Anterior cingulate cortex (tissue), 58 donors: ENCODE measurements at regions not wholly inside any gene's neighbourhood (a gene's known extent, or its start where the extent isn't known, plus 50 kb on each side); places are given as distances from the start of the nearest gene placed in this dataset.

Experiments
- DNase-seq, 58 donors: peaks; one replicate each; lab custom pipeline; 2025; lab: John Stamatoyannopoulos, UW

- peak in 39 of 58 donors; percentile 2 to 62 (median 22) for DNase-seq
Observed at GRCh38 chr17:70621566-70621965, 452.2 kb downstream of the KCNJ2 start.

DNA sequence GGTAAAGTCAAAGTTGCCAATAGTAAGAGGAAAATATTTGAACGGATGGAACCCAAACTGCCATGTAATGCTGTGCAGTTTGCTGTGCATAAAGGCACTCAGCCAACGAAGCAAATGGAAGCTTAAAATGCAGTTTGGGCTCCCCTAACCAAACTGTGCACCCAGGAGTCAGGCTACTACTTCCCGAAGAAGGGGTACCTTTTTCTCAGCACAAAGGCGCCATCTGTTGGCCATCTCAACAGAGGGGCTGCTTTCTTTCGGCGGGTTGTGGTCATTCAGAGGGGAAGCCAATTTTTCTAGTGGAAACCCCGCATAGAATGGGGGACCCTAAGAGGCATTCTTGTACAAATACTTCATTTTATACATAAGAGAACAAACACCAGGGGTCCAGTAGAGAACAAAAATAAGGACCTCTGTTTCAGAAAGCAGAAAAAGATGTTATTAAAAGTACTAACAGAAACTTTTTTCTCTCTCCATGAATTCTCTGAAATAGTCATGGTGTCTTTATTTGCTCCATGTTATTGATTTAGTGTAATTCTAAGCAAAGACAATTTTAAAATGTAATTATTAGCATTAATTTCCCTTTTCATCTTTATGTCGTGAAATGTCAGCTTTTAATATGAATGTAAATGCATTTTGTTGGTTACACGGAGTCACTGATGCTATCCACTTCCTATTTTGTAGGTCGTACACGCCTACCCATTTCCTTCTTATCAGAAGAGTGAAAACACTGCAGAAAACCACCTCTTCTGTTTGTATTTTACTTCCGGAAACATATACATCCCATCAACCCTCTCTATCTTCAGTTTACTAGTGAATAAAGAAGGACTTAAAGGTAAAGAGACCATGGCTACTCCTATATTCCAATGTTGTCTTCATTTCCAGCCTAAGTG is 453.3 kb downstream of the KCNJ2 start:
- DNase-seq: peak in 52 of 58 donors; percentile 4 to 80 (median 46)

GRCh38 chr17:70624211-70624610 is 454.9 kb downstream of the KCNJ2 start:
- DNase-seq: no peak

DNA sequence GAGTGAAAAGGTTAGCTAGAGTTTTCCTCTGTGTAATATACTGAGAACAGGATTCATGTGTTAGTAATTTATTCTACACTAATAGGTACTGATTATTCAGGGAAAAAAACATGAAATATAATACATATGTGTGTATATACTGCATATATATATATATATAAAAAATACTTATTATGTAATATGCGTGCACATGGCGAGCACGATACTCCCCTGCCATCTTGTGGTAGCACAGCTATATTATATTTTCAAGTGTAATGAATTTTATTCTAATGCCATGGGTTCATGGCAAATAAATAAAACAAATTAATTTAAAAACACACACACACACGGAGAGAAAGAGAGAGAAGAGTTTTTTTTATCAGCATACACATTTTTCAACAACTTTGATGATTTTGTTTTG is 460.6 kb downstream of the KCNJ2 start:
- DNase-seq: peak in 3 of 58 donors; percentile 9 to 12 (median 10)

- peak in 5 of 58 donors; percentile 8 to 36 (median 15) for DNase-seq
Observed at GRCh38 chr17:70636517-70637133, 467.3 kb downstream of the KCNJ2 start.

DNA sequence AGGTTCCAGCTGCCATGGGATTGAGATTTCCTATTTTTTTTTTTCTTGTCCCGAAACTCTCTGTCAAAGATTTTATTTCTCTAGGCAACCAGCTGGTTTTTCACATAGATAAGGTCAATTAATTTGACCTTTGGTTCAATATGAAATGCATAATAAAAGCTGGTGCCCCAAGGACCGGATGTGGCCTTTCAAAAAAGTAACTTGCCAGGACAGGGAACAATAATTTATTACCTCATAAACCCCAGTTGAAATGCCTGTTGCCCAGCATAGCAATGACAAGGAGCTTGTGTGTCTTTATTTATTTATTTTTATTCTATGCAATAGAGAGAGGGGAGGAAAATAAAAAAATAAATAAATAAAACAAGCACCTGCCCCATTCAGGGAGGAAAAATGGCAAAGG is 472.7 kb downstream of the KCNJ2 start:
- no peak for DNase-seq

DNA sequence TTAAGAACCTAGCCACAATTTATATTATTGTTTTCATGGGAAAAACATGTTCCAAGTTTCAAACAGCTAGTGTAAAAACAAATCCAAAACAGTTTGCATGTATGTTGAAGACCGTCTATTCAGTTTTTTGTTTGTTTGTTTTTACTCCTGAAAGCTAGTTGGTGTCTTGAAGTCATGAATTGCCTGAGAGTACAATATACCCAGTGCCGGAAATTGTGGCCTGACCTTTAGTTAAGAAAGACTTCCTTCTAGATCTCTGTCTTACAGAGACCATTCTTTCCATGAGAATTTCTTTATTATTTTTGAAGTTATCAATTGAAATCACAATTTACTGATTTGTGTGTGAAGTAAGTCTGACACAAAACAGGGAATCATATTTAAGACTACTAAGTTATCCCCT is 474.8 kb downstream of the KCNJ2 start:
- DNase-seq: no peak

- DNase-seq: no peak
Observed at GRCh38 chr17:70646673-70647072, 477.3 kb downstream of the KCNJ2 start.

- no peak for DNase-seq
Observed at GRCh38 chr17:70648166-70648565, 478.8 kb downstream of the KCNJ2 start.

DNA sequence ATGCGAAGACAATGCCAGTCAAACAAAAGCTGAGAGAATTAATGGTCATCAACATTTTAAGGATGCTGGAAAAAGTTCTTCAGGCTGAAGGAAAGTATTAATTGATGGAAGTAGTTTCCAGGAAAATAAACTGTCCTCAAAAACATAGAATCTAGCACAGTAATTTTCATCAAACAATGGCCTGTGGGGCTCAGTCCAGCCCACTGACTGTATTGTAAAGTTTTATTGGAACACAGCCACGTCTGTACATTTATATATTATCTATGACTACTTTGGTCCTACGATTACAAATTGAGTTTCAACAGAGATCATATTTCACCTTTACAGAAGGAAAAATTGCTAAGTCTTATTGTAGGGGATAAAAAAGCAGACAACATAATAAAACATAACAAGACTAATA is 484.5 kb downstream of the KCNJ2 start:
- no peak for DNase-seq

- peak in 13 of 58 donors; percentile 1 to 70 (median 22) for DNase-seq
Observed at GRCh38 chr17:70654706-70655105, 485.4 kb downstream of the KCNJ2 start.

- peak in 4 of 58 donors; percentile 5 to 29 (median 10) for DNase-seq
Observed at GRCh38 chr17:70655176-70655958, 486.0 kb downstream of the KCNJ2 start.

GRCh38 chr17:70658317-70658716 is 489.0 kb downstream of the KCNJ2 start:
- DNase-seq: no peak

GRCh38 chr17:70658840-70659239 is 489.5 kb downstream of the KCNJ2 start:
- DNase-seq: no peak

DNA sequence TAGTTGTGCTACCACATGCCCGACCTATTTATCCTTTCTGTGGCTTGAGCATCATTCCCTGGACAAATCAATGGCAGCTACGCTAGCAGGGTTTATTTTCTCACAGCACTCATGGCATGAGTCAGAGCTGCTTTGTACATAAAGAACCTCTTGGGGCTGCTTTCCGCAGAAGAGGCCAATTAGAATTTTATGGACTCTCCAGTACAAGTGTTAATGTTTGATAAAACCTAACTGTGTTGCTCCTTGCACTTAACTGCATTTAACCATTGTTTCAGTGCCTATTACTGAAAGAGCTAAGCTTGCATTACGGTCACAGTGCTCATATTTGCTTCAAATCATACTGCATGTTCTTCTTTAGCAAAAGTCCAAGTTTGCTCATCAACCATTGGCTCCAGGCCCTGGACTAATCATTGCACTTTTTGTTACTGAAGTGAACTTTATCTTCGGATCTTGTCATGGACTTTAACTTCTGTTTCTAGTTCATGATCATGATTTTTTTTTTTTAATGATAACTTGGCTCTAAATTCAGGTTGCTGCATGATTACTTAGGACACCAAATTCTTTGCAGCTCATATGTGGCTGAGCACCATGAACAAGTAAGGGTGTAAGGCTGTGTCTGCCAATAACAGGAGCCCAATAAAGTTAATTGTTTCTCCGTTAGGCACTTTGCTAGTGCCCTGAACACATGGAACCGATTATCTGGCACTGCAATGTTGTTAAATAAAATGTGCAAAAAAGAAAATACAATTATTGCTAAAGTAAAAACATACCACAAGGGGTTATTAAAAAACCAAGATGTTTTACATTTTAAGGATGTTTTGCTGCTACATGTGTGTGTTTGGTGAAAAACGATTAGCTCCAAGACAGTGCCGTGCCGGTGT is 492.2 kb downstream of the KCNJ2 start:
- no peak for DNase-seq

- no peak for DNase-seq
Observed at GRCh38 chr17:70668276-70668937, 499.1 kb downstream of the KCNJ2 start.

DNA sequence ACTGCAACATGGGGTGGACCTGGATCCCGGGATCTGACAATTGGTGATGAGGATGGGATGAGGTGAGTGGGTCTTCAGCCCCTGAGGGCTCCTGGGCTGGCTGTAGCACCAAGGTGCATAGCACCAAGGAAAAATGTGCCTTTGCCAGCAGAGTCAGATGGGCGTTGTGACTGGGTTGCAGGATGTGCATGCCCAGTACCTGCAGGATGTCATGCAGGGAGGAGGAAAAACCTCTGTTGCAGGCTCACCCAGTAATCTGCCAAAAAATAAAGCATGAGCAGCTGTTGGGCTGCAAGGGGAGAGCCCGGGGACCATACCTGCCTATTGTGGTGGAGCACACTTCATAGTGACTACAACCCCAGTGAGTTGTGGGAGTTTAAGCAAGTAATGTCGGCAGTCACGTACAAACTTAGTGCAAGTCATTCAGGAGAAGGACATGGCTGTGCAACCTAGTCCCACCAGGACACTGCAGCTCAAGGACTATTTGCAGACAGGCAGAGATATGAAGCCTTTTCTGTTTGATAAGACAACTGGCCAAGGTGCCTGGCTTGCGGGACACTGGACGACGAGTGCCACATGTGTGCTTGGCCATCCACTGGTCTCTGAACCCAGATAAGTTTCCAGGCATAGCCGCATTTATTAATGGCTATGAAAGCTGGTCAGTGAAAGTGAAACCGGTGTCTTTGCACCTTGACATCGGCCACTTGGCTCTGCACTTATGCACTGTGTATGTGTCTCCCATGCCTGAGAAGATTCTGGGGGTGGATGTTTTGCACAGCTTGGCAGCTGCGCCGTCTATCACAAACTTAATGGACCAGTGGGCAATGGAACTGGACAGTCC is 499.8 kb downstream of the KCNJ2 start:
- no peak for DNase-seq

DNA sequence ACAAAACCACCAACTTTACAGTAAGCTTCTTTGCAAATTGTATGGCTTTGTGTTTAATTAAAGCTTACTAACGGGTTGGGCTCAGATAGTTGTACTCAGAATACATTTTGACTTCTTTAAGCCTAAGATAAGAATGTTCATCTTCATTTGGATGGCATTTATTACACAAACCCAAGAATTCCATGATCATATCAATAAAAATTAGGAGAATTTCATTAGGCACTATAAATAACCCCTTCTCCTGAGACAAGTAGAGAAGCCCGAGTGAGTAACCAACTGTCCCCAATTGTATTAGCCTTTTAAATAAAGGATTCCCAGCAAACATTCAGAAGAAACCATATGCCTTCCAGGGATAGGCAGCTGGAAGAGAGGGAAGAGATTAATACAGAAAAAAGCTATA is 504.7 kb downstream of the KCNJ2 start:
- no peak for DNase-seq
